Neural cell (in vitro differentiated cells): ENCODE measurements at regions not wholly inside any gene's neighbourhood (a gene's known extent, or its start where the extent isn't known, plus 50 kb on each side); places are given as distances from the start of the nearest gene placed in this dataset.

Source experiments
- EP300 ChIP-seq: fragments of 450-650 bp; conservative IDR thresholded peaks from 2 replicates; pipeline ENCODE4 v1.6.1; 2014; ENCODE audit warnings: antibody characterized with exemption, mild to moderate bottlenecking, moderate library complexity; ENCODE audit not compliant: poor library complexity, severe bottlenecking
- EZH2 ChIP-seq: fragments of 200-600, 300-800 bp; shearing (Covaris generic), sonication (generic); IDR thresholded peaks from 2 replicates; pipeline ENCODE4 v1.6.1; 2014; ENCODE audit warnings: antibody characterized with exemption, low read length, borderline replicate concordance, mild to moderate bottlenecking; ENCODE audit not compliant: insufficient read depth, poor library complexity, severe bottlenecking
- MXI1 ChIP-seq: fragments of 450-650 bp; conservative IDR thresholded peaks from 2 replicates; pipeline ENCODE4 v1.6.1; 2014; ENCODE audit warnings: antibody characterized with exemption, mild to moderate bottlenecking; ENCODE audit not compliant: poor library complexity, severe bottlenecking
- POLR2AphosphoS5 ChIP-seq: IDR thresholded peaks from 2 replicates; pipeline ENCODE4 v1.6.1; 2012
- RAD21 ChIP-seq: fragments of 450-650 bp; conservative IDR thresholded peaks from 2 replicates; pipeline ENCODE4 v1.6.1; 2014; ENCODE audit warnings: antibody characterized with exemption, mild to moderate bottlenecking, moderate library complexity
- TAF1 ChIP-seq: IDR thresholded peaks from 2 replicates; pipeline ENCODE4 v1.6.1; 2012; ENCODE audit warnings: low read depth
- TF ChIP-seq, protein P1 (sequence below): IDR thresholded peaks from 2 replicates; pipeline ENCODE4 v1.6.1; 2012; ENCODE audit warnings: borderline replicate concordance
- TF ChIP-seq, protein P2 (sequence below): fragments of 450-650 bp; IDR thresholded peaks from 2 replicates; pipeline ENCODE4 v1.5.1; 2014; ENCODE audit warnings: antibody characterized with exemption, mild to moderate bottlenecking, moderate library complexity; ENCODE audit not compliant: poor library complexity, severe bottlenecking

DNA sequence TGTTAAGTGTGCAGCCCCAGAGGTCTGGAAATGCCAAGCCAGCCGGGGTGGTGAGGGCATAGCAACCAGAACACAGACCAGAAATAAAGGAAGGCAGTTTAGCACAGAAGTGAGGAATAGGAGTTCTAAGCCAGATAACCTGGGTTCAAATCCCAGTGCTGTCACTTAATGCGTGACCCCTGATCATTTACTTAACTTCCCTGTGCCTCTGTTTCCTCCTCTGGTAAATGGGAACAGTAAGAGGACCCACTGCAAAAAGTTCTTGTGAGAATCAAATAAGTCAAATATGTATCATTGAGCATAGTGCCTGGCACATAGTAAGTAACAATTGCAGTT, 125.2 kb upstream of the ARHGEF3 start:
- TF ChIP-seq RAD21, result no peak
- TF ChIP-seq, protein P1, sequence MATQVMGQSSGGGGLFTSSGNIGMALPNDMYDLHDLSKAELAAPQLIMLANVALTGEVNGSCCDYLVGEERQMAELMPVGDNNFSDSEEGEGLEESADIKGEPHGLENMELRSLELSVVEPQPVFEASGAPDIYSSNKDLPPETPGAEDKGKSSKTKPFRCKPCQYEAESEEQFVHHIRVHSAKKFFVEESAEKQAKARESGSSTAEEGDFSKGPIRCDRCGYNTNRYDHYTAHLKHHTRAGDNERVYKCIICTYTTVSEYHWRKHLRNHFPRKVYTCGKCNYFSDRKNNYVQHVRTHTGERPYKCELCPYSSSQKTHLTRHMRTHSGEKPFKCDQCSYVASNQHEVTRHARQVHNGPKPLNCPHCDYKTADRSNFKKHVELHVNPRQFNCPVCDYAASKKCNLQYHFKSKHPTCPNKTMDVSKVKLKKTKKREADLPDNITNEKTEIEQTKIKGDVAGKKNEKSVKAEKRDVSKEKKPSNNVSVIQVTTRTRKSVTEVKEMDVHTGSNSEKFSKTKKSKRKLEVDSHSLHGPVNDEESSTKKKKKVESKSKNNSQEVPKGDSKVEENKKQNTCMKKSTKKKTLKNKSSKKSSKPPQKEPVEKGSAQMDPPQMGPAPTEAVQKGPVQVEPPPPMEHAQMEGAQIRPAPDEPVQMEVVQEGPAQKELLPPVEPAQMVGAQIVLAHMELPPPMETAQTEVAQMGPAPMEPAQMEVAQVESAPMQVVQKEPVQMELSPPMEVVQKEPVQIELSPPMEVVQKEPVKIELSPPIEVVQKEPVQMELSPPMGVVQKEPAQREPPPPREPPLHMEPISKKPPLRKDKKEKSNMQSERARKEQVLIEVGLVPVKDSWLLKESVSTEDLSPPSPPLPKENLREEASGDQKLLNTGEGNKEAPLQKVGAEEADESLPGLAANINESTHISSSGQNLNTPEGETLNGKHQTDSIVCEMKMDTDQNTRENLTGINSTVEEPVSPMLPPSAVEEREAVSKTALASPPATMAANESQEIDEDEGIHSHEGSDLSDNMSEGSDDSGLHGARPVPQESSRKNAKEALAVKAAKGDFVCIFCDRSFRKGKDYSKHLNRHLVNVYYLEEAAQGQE, result no peak
- TF ChIP-seq, protein P2, sequence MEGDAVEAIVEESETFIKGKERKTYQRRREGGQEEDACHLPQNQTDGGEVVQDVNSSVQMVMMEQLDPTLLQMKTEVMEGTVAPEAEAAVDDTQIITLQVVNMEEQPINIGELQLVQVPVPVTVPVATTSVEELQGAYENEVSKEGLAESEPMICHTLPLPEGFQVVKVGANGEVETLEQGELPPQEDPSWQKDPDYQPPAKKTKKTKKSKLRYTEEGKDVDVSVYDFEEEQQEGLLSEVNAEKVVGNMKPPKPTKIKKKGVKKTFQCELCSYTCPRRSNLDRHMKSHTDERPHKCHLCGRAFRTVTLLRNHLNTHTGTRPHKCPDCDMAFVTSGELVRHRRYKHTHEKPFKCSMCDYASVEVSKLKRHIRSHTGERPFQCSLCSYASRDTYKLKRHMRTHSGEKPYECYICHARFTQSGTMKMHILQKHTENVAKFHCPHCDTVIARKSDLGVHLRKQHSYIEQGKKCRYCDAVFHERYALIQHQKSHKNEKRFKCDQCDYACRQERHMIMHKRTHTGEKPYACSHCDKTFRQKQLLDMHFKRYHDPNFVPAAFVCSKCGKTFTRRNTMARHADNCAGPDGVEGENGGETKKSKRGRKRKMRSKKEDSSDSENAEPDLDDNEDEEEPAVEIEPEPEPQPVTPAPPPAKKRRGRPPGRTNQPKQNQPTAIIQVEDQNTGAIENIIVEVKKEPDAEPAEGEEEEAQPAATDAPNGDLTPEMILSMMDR, result no peak
- TF ChIP-seq MXI1, result no peak
- TF ChIP-seq EP300, result no peak
- no peak for TF ChIP-seq POLR2AphosphoS5
- no peak for TF ChIP-seq EZH2
- no peak for TF ChIP-seq TAF1
